HUDEP-2 (cell line): ENCODE measurements at regions not wholly inside any gene's neighbourhood (a gene's known extent, or its start where the extent isn't known, plus 50 kb on each side); places are given as distances from the start of the nearest gene placed in this dataset.

ENCODE experiments used
- DNase-seq, 76 experiments: peaks; one replicate each; lab custom pipeline; 2025; ENCODE audit not compliant: unreplicated experiment in 76 of 76; lab: John Stamatoyannopoulos, UW

- no peak for DNase-seq
These were observed 182.5 kb downstream of the HUNK start for GRCh38 chr21:32055305-32055704.
